ENCODE measurements at regions not wholly inside any gene's neighbourhood (a gene's known extent, or its start where the extent isn't known, plus 50 kb on each side); places are given as distances from the start of the nearest gene placed in this dataset.
A peak's percentile ranks its signal among the peaks of the same experiment; 100 is the strongest.

DNA sequence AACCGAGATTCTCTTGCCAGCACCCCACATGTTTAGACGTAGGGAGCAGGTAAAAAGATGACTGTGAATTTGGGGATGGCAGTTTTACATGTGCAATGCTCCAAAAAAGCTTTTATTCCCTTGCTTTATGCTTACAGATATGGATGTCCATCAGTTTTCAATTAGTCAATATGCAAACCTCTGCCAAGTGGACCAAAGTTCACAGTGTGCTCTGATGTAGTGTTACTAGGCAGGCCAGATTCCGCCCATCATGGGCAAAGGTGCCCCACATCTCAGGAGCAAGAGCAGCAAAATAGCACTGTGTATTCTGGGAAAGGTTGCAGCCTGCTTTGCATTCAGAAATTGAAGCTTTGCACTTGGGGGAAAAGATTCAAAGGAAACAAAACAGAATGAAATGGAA is 329.7 kb upstream of the ZEB2 start:
- no peak for DNase-seq

DNA sequence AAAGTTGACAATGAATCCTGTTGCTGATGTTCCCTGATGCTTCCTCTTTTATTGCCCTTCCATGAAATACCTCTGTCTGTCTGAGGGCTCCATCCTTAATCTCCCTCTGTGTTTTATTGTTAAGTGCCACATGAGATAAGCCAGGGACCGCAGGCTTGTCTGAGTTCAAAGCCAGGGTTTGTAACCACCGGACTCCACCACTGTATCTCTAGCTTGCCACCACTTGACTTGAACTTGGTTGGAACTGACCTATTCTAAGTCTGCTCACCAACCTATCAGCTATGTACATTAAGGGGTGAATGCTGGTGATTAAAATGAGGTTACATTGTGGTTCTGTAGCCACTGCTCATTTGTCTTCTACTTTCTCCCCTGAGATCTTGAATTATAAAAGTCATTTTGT is 328.5 kb upstream of the ZEB2 start:
- DNase-seq, result no peak

DNA sequence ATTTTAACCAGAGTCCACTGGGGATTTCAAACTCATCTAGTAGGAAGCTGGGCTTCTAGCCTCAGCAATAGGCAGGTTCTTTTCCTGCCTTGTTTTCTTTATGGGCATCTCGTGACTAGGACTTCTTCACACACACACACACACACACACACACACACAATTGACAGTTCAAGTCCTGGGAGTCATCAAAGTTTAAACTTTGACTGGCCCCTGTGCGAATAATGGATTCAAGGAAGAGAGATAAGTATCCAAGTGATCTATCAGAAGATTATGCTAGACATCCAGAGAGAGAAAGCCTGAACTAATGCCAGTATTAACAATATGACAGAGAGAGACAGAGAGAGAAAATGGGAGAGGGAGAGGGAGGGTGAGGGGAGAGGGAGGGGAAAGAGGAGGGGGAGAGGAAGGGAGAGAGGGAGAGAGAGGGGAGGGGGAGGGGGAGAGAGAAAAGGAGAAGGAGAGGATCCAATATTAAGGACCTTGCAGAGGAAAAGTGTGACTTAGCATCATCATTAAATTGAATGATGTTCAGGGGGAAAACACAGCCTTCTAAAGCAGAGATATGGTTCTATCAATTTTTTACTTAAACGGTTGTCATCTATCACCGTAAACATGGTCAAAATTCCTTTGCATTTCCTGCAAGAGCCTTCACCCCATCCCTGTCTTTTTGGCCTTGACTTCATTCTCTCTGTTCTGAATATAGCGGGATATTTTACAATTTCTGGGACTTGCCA is 327.6 kb upstream of the ZEB2 start:
- DNase-seq, result no peak

DNA sequence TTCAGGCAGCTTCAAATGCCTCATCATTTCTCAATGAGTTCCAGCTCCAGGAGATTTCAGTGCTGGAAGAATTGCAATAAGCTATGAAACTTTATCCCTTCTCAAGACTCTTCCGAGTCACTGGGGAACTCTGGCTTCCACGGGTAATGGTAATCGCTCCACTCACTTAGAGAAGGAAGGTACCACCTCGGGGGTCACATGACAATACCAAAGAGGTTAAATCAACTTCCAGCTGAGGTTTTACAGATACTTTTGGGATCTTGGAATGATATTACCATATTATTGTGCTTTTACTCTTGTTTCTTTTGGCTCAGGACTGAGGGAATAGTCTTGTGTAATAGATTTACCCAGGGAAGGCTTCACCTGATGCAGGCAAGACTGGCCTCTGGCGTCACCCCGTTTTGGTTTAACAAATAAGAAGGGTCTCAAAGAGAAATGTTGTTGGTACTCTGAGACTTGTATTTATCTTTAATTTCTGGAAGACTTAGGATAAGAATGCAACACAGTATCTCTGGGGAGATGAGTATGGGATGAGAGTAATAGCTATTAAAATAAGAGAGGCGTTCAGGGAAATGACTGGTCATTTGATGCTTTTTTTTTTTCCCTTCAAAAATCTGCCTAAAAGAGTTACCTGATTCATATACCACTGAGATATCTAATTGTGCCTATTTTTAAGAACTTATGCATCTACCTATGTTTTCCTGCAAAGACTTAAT is 316.9 kb upstream of the ZEB2 start:
- DNase-seq, result peak; percentile 10

DNA sequence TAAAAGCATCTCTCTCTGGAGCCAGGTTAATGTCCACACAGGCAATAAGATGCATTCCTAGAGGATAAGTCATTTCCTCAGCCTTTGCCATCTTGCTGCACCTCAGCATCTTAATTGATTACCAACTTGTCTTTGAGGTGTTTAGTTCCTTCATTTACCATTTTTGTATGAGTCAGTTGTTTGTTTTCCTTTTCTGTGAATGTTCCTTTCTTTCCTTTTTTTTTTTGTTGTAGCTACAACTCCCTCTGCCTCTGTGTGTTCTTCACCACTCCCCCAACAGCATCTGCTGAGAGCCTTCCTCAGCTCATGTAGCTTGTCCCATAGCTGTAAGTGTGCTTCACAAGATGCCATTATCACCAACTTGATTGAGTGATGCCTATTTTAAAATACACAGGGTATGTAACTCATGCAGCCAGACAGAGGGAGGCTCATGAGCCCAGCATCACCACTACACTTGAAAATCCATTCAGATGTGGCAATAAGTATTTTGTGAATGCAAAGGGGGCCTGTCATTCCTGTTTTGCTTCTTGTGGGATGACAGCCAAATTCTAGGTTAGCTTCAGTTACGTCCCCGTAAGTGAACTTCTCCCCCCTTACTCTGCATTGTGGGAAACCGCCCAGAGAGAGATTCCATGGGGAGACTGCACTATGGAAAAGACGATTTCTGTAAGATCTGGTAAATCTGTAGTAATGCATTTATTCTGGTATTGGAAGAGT is 315.9 kb upstream of the ZEB2 start:
- peak; percentile 30 for DNase-seq

DNA sequence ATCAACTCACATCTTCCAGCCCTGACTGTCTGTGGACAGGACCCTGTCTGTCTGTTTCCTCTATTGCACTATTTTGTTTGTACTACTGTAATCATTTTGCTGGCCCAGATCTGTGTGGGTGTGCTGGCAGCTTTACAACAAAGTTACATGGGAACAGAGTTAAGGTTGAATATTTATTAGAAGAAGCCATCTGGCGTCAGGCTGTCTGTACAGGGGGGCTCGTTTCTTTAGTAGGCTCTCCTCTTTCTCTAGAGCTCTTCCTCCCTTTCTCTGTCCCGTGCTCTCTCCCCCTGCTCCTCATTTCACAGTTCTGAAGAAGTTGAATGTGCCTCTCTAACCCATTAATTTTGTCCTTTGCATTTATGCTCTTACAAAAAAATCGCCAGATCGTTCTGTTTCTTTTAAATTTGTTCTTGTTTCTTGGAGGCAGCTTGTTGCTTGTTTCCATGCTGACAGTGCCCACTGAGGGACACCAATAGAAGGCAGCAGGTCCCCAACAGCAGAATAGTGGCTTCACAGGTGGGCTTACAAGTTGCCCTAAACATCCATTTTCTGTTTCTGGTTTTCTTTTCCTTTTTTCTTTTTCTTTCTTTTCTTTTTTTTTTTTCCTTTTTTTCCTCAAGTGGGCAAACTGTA is 315.2 kb upstream of the ZEB2 start:
- peak; percentile 39 for DNase-seq

DNA sequence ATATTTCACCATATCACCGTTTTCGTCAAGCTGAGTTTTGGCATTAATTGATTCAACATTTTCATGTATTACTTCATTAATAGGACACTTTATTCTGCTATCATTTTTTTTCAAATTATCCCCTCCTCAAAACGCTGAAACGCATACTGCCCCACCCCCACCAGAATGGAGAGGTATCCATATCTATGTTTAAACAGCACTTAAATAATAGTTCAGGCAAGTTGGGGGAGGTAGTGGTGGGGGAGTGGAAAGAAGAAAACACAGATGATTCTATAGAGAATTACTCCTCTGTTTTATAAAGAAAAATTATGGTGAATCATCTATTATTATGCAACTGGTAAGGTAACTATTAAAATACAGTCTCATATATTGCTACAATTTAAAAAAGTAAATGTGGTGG is 314.4 kb upstream of the ZEB2 start:
- no peak for DNase-seq

DNA sequence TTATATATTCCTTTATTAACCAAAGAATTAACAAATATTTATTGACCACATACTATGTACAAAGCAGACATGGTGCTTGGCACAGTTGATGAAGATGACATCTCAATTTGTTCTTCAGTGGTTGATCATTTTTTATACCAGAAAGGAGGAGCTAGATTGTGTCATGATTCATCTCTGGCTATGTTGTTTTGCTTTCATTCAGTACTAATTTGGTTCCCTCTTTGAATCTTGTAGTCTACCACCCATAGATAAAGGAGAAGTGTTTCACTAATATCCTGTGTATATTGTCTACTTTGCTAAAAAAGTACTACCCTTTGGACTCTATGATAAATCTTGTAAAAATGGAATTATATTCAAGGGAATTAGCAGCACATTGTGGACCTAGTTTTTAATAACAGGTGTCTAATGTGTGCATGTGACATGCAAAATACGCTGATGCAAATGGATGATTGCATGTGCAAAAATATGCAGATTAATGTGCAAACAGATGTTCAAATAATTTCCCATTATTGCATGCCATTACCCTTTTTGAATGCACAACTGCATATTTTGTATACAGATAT is 313.2 kb upstream of the ZEB2 start:
- no peak for DNase-seq

DNA sequence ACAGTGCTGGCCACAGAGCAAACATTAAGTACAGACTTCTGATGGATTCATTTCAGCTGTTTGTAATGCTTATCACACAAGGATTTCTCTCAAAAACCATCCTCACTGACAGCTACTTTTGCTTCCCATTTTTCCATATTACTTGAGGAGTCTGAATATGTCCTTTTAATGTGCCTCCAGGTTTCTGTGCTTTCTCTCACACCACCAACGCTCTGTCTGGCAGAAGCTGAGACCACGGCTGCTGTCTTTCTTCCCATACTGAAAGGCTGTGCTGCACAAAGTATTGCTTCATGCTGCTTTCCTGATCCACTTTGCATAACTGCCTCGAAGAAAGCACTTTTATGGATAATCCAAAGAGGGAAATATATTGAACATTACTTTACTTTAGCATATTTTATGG is 312.1 kb upstream of the ZEB2 start:
- no peak for DNase-seq

DNA sequence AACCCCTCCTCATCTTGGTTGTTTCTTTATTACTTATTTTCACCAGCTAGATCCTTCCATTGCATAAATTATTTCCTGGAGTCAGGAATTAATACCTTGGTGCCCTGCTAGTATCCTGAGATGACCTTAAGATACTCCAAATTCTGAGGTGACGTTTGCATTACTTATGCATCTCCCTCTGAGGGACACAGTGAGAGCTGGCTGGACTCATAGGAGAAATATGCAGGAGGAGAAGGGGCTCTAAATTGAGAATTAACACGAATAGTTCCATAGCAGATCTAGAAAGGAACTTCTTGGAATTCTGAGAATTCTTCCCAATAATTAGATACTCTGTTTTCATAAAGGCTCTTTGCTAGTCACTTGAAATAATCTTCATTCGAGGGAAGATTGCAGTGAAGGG is 310.6 kb upstream of the ZEB2 start:
- DNase-seq, result no peak

DNA sequence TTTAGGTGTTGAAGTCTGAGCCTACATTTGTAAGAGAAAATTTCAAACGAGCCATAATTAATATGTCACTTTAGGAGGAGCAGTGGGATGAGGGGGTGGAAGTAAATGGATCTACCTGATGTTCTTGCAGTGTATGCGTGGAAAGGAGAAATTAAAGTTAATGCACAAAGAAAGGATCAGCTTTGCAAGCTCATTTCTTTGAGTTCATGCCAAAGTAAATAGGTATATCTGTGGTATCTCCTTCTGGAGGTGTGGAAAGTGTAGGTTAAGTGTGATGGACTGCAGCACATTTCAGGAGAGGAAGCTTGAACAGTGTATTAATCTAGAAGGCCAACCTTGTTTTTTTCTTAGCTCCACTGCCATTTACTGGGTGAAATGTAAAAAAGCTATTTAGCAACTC is 307.5 kb upstream of the ZEB2 start:
- no peak for DNase-seq

DNA sequence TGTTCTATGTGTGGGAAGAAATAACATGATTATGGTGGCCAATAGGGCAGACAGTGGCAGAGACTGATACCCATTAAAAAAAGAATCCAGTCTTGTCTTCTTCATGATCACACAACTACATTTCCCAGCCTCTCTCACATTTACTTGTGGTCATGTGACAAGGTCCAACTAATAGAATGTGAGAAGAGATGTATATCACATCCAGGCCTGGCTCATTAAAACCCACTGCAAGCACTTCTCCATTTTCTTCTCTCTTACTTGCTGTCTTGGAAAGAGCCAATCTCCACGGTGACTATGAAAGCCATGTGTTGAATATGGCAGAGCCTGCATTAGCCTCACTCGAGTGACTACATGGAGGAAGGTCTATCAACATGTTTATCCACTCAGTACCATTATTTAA is 306.2 kb upstream of the ZEB2 start:
- no peak for DNase-seq

DNA sequence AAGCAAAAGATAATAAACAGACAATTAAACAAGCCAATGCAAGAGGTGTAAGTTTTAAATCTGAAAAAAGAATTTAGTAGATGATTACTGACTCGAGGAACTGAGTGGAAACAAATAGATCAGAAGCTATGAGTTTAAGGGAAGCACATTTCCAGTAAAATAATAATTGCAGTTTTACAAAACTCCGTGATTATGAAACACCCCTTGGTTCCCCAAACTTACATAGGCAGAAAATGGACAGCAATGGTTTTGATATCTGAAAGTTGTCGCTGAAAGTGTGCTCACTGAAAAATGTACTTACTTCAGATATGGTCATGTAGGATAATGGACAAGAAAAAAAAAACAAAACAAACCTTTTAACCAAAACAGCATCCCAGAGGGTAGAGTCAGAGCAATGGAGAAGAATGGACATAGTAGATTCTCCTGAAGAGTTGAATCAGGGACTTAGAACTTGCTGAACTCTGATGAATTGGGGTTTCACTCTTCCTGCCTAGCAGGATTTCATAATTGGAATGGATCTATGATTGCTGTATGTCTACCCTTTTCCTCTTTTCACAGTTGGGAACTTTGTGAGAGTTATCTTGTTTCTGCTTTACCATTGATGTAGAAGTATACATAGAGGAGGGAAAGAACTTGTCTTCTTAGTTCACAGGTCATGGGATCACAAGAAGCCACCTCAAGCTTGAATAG is 305.6 kb upstream of the ZEB2 start:
- DNase-seq, result no peak

DNA sequence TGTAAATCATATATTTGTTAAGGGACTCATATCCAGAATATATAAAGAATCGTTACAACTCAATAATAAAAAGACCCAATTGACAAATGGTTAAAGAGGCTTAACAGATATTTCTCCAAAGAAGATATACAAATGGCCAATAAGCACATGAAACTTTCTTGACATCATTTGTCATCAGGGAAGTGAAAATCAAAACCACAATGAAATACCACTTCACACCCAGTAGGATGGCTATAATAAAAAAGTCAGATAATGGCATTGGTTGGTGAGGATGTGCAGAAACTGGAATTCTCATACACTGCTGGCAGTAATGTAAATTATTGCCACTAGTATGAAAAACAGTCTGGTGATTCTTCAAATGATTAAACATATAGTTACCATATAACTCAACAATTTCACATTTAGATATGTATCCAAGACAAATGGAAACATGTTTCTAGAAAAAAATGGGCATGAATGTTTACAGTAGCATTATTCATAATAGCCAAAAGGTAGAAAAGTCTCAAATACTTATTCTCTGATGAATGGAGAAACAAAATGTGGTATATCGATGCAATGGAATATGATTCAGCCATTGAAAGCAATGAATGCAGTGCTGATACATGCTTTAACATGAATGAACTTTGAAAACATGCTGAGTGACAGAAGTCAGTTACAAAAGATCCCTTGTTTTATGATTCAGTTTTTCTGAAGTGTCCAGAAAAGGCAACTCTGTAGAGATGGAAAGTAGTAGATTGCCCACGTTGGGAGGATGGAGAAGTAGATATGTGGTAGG is 304.6 kb upstream of the ZEB2 start:
- no peak for DNase-seq

DNA sequence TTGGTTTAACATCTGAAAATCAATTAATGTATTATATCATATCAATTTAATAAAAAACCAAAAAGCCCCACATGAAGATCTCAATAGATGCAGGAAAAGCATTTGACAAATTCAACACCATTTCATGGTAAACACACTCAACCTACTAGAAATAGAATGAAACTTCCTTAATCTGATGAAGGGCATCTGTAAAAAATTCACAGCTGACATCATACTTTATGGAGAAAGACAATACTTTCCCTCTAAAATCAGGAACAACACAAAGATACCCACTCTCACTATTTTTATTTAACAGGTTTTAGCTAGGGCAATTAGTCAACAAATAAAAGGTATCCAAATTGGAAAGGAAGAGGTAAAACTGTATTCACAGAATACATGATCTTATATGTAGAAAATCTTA is 303.0 kb upstream of the ZEB2 start:
- DNase-seq, result no peak

DNA sequence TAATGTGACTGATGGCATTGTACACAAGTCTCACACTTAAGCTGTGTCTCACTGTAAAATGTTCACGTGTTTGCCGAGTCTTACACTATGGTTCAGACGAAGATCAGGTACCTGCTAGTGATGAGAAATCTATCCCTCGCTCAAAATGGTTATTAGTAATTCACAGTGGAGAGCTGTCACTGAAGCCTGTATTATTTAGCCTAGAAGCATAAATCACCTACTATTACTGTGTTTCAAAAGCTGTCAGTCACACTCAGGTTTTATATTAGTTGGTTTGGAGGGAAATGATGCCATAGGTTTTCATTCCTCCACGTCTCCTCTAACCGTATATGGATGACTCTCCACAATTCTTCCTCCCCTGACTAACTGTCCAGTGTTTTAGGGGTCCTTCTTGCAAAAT is 292.4 kb upstream of the ZEB2 start:
- DNase-seq, result no peak

DNA sequence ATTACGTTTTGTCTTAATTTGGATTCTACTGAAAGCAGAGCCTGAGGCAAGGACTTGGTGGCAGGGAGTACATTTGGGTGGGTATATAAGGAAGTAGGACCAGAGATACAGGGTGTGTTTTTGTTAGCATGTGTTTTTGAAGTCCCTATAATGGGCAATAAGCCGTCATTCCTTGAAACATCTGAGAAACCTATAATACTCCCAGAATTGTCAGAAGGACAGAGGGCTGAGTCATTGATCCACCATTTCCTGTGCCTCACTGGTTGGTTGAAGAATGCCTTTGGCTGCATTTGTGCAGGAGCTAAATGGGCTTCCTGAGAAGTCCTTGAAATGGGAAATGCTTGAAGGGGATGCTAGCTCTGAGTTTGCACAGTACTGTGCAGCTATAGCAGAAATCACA is 281.8 kb upstream of the ZEB2 start:
- DNase-seq, result peak; percentile 65

DNA sequence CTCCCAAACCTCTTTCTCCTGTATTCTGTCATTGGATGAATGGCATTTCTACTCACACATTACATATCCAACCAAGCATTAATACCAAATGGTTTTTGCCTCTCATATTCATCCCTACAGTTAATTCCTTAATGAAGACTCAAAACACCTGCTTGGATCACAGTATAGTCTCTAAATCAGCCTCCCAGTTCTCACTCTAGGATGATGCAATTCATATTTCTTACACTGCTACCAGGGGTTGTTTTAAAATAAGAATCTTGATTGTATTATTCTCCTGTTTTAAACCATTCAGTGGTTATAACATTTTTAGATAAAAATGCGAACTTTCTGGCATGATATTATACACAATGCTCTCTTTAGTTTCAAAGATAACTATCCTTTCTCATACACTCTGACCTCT is 281.4 kb upstream of the ZEB2 start:
- no peak for DNase-seq

DNA sequence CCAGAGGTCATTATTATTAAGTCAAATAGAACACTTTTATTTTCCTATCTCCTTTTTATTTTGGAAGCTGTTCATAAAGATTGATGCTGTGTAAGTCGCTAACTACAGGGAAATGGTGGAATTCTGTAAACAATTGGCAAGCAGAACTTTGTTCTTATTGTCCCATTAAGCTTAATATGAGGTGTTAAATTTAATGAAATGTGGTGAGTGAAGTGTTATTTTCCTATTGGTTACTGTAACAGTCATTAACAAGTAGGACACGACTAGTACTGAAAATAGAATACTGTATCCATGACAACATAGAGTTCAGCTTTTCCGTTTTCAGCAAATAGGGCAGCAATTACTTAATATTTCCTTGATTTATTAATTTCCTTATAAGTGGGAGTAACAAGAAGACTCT is 279.1 kb upstream of the ZEB2 start:
- DNase-seq, result no peak

DNA sequence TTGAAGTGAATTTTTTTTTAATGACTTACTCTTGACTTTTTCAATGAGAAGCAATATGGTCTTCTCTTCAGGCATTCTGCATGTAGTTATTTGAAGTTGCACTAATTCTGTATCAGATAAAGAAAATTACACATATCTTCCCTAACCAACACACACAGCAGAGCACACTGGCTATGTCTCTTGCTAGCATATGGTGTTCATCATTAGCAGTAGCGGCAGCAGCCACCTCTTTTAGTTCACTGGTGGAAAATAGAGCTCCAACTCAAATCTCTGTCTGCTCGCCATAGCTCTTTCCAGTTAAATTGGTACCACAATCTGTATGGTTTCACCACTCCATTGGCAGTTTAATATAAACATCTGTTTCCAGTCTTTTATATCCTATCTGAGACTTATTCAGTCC is 278.1 kb upstream of the ZEB2 start:
- DNase-seq, result no peak

DNA sequence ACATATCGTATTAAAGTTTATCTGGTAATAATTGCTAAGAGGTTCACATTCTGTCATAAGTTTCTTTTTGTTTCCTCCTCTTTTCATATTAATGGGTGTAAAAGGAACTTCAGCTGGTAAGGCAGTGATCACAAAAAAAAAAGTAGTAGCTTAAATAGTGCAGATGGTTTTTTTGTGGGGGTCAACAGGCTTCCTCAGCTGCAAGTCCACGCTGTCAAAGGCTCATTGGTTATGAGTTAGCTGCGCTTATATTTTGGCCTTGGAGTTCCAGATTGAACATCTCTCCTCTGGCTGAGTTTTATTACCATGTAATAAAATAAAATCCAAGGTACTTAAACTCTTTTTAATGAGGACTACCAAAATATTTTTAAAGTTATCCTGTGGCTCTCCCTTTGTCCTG is 277.0 kb upstream of the ZEB2 start:
- DNase-seq, result no peak

DNA sequence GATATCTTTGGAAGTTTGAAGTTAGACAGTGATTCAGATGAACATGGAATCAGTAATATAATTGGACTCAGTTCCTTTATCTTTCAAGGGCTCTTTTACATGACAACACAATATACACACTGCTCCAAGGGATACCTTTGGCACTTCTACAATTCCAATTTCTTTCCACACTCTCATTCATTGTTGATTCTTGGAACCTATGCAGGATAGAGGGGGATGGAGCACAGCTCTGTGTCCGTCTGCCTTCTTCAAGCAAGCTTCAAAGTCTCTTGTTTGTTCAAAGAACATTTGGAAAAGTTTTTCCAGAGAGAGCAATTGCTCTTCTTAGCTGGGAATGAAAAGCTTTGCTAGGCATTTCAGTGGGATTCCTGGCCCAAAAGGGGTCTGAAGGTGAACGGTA is 276.2 kb upstream of the ZEB2 start:
- DNase-seq, result no peak
